ENCODE measurements at regions not wholly inside any gene's neighbourhood (a gene's known extent, or its start where the extent isn't known, plus 50 kb on each side); places are given as distances from the start of the nearest gene placed in this dataset.
"Not testable (repeated sequence)": the region's sequence is repeated elsewhere in the genome, so short reads cannot be mapped to it uniquely, and the experiment has no call there.

GRCh38 chr6:141969201-141969600 lies 163.5 kb upstream of the GJE1 start:
- no peak for DNase-seq

GRCh38 chr6:141968632-141969031 lies 164.1 kb upstream of the GJE1 start:
- DNase-seq, result no peak

- no peak for DNase-seq
Observed at GRCh38 chr6:141965016-141965545, 167.6 kb upstream of the GJE1 start.

GRCh38 chr6:141963543-141964295 lies 169.0 kb upstream of the GJE1 start:
- DNase-seq, result no peak

- DNase-seq, result no peak
Observed at GRCh38 chr6:141957271-141957670, 175.5 kb upstream of the GJE1 start.

- no peak for DNase-seq
Observed at GRCh38 chr6:141956868-141957267, 175.9 kb upstream of the GJE1 start.

DNA sequence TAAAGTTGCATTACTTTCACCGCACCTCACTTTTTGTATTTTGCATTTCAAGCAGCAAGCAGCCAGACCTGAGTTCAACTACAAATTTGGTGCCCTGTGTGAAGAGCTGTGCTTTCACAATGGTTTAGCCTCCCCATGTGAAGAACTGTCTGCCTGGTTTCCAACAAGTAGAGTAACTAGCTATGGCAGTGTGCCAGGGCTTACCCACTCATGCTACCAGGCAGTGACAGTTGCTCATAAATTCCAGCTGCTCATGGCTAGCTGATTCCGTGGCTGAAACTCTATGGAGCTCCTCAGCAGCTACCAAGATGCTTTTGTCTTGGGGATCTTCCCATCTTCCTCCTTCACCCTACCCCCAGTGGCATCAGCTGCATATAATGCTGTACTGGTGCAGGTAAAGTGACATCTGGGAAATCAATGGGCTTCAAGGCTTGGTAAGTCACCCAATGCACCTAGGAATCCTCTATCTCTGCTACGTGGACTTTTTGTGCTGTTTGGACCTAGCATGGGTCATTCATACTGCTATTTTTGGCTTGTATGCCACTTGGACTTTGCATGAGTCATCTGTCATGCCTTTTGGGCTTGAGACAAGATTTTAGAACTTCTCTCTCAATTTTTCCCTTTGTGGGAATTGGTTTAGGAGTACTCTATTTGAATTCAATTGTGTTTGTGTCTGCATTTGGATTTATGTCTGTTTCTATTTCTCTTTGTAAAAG lies 176.5 kb upstream of the GJE1 start:
- DNase-seq, result peak; percentile 74

DNA sequence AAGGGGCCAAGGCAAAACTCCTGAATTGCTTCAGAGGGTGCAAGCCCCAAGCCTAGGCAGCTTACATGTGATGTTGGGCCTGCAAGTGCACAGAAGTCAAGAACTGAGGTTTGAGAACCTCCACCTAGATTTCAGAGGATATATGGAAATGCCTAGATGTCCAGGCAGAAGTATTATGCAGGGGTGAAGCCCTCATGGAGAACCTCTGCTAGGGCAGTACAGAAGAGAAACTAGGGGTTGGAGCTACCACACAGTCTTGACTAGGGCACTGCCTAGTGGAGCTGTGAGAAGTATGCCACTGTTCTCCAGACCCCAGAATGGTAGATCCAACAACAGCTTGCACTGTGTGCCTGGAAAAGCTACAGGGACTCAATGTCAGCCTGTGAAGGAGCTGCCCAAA lies 179.7 kb upstream of the GJE1 start:
- no peak for DNase-seq

DNA sequence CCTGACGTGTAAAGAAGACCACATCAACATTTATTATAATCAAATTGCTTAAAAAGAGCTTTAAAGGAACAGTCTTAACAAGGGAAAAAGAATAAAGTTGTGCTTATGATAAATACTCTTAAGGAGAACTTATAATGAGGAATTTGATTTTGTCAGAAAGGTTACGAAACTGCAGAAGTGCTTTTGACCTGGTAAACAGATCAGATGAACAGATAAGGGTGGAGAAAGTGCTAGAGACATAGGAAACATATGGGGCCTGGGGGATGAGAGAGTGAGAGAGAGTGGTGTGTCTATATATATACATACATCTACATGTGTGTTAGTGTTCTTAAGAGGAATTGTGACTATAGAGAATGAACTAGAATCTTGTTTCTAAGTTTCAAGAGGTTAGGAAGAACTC lies 186.2 kb upstream of the GJE1 start:
- DNase-seq, result no peak

DNA sequence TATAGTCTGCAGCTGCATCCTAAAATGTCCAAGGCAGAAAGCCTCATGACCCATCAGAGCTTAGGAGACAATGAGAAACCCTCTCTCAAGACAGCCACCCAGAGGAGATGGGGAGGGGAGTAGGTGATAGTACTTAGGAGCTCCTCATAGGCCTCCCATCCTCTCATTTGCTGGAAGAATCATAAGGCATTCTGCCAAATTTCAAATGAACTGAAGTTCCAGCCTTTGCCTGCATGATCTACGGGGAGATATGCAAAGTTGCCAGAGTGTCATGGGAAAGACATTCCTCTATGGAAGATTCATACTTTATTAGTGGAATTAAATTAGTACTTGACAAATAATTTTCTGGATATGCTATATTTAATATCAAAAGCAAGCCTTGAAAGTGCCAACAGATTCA lies 194.1 kb upstream of the GJE1 start:
- DNase-seq, result no peak

- no peak for DNase-seq
Observed at GRCh38 chr6:141932685-141933084, 200.0 kb upstream of the GJE1 start.

DNA sequence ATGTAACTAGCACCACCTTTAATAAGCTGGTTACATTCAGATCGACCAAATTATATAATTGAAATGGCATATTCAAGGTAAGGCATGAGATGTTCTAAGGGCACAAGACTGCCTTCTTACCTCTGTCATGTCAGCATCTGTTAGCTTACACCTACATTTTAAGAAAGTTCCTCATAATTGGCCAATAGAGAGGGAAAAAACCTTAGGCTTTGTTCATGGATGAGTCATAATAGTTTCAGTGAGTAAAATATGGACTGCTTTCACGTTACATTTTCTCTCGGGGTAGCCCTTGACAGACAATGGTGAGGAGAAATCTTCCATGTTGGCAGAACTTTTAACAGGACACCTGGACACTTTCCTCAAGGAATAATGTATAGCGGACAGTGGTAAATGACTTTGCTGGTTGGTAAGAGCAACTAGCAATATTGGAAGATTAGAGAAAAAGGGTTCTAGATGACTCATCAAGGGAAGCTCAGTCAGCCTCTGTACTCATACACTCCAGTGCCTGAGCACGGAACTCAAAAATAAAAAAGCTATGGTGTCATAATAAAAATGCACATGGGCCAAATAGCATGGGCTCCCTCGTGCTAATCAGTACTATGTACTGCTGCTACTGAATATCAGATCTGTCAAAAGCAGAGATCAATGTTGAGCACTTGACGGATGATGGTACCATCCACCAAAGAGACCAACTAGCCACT lies 206.4 kb upstream of the GJE1 start:
- DNase-seq, result not testable (repeated sequence)

- no peak for DNase-seq
Observed at GRCh38 chr6:141925001-141925400, 207.7 kb upstream of the GJE1 start.

- no peak for DNase-seq
Observed at GRCh38 chr6:141922898-141923297, 209.8 kb upstream of the GJE1 start.

GRCh38 chr6:141916682-141917505 lies 215.8 kb upstream of the GJE1 start:
- not testable (repeated sequence) for DNase-seq

DNA sequence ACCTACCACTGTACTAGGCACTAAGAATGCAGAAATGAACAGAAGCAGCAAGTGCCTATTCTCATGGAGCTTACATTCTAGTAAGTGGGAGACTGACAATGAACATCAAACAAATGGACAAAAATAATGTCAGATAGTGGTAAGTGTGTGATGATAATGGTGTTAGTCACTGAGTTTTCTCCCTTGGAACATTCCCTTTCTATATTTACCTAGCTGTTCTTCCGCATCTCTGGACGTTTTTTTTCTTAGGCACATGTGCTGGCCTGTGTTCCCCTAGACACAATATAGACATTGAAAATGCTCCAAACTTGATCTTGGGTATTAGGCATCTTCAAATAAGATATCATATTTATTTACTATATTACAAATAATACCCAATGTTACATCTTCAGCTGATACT lies 218.1 kb upstream of the GJE1 start:
- no peak for DNase-seq

DNA sequence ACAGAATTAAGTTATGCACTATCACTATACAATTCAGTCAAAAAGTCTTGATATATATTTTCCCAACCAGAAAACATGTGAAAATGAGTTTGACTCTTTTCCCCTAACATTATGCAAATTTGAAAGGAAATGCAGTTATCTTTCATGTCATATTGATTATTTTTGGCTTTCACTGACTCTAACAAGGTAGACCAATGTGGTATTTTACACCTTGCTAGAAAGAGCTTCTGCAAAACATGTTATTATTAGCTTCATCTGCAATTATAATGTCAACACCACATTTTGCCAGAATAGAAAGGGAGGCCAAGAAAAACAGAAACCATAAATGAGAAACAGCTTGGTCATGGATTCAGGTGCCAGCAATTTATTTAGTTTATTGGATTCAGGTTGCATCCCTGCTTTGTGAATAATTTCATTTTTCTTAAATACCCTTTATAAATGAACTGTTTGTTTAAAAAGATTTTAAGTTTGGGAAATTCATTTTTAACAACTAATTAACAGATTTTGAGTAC lies 226.1 kb upstream of the GJE1 start:
- DNase-seq, result no peak

DNA sequence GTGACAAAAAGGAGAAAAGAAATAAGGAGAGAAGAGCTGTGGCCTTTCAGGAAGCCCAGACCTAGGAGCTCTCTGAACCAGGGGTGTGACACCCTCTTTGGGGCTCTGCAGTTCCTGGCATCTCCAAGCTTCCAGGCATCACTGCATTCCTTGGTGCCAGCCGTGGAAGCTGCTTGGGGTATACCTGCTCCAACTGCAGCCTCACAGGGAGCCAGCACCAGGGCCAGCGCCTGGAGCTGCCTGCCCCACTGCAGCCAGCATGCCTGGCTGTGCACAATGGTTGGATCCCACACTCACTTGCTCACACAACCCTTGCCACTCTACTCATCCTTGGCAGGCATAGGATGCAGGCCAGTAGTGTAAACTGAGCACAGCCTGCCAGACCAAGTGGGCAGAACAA lies 242.1 kb upstream of the GJE1 start:
- DNase-seq, result no peak

GRCh38 chr6:141884850-141885249 lies 247.9 kb upstream of the GJE1 start:
- no peak for DNase-seq

- DNase-seq, result no peak
Observed at GRCh38 chr6:141878686-141879085, 254.0 kb upstream of the GJE1 start.

DNA sequence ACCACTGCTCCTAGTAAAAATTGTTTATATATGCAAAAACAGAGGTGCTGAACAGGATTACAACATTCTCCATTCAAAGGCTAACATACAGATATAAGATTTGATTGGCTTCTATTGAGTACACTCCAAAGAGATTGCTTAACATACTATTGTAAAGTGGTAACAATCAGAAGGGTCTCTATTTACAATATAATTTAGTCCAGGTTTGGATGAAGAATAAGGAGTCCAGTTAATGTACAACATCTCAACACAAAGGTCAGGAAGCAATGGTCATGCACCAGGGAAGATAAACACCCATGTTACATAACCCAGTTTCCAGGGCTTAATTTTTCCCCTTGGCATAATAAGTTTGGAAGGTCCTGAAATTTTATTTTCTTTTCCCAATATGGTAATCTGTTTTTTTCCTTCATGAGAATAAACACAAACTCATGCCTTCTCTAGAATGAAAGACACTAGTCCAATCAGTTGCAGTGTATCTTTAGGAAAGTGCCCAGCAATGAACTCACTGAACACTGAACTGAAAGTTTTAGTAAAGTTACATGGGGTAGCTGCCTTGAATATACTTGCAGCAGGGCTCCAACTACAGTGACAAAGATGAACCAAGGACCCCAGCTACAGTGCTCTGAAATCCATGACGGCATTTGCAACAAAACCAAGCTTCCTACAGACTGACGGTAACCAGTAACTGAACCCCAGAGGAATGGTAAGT lies 255.3 kb upstream of the GJE1 start:
- DNase-seq, result no peak
